Tibial nerve (tissue), 4 donors: ENCODE measurements at regions not wholly inside any gene's neighbourhood (a gene's known extent, or its start where the extent isn't known, plus 50 kb on each side); places are given as distances from the start of the nearest gene placed in this dataset.

ENCODE experiments used
- CTCF ChIP-seq, 5 experiments: fragments of 200-600 bp in 3 of 5; fragments of 450-650 bp in 2 of 5; sonication (generic) in 3 of 5; IDR thresholded peaks; one replicate each; pipeline ENCODE4 v1.5.1; 2016 to 2019; ENCODE audit warnings: antibody characterized with exemption in 5 of 5, mild to moderate bottlenecking in 3 of 5, moderate library complexity in 2 of 5
- EP300 ChIP-seq, 2 donors: sonication (generic); formaldehyde crosslinking; IDR thresholded peaks; one replicate each; pipeline ENCODE4 v1.6.1; 2017; ENCODE audit warnings: antibody characterized with exemption in 2 of 2, mild to moderate bottlenecking in 1 of 2
- POLR2A ChIP-seq, 2 donors: fragments of 450-650 bp; IDR thresholded peaks; one replicate each; pipeline ENCODE4 v1.6.1; 2017; ENCODE audit warnings: antibody characterized with exemption in 2 of 2, mild to moderate bottlenecking in 2 of 2, moderate library complexity in 2 of 2

GRCh38 chr10:21047511-21047910, 150.4 kb upstream of the NEBL start:
- TF ChIP-seq CTCF (IDR thresholded peaks at IDR 0.05) (no peak), EP300 (IDR thresholded peaks at IDR 0.05) (no peak), POLR2A (IDR thresholded peaks at IDR 0.05) (no peak)
